Amniotic epithelial cell (primary cell): ENCODE measurements at regions not wholly inside any gene's neighbourhood (a gene's known extent, or its start where the extent isn't known, plus 50 kb on each side); places are given as distances from the start of the nearest gene placed in this dataset.
A peak's percentile ranks its signal among the peaks of the same experiment; 100 is the strongest.
"Not testable (repeated sequence)": the region's sequence is repeated elsewhere in the genome, so short reads cannot be mapped to it uniquely, and the experiment has no call there.

Experiments
- DNase-seq: peaks from one replicate; pipeline ENCODE4 v3.0.0-alpha.2; 2010; ENCODE audit warnings: low read depth

DNA sequence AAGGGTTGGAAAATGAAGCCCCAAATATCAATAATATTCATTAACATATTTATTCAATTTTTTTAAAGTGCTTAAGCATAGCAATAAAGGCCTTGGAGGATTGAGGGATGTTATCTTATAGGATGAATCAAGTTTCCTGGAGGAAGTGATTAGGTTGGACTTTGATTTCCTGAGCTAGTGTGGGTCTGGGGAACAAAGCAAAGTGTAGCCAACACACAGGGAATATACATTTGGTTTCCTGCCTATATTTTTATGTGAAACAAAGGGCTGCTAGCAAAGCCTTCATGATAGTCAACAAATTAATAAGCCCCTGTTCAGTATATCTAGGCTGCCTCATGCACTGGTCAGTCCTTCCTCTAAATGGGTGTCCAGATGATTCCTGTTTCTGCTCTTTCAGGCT is 261.1 kb upstream of the IL12A start:
- DNase-seq: no peak

GRCh38 chr3:159731254-159731653 is 257.4 kb upstream of the IL12A start:
- no peak for DNase-seq

GRCh38 chr3:159732172-159733111 is 256.2 kb upstream of the IL12A start:
- DNase-seq: peak; percentile 54

DNA sequence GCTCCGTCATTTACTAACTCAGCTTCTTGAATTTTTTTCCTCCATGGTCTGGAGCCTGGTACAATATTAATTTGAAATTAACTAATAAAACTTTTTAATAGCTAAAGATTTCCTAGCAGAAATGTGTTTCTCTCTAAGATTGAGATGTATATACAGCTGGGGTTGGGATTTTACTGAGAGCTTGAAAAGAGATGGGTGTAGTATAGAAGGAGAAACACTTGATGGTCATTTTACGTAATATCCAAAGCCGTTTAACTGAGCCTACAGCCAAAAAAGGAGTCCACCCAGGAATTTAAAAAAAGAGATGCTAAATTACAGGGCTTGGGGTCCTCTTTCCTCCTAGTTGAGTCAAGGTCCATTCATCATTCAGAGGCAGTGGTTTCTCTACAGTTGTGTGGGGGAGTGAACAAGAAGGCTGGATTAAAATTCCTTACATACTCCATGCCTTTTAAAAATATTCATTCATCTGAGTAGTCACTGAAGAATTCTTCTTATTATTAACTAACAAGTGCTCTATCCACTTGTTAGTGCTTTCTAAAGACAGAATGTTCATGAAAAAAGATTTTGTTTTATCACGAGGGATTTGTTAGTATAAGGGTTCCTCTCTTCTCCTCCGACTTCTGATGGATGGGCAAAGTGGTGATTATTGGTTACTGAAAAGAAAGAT is 255.3 kb upstream of the IL12A start:
- DNase-seq: peak; percentile 92

GRCh38 chr3:159734681-159735080 is 254.0 kb upstream of the IL12A start:
- no peak for DNase-seq

DNA sequence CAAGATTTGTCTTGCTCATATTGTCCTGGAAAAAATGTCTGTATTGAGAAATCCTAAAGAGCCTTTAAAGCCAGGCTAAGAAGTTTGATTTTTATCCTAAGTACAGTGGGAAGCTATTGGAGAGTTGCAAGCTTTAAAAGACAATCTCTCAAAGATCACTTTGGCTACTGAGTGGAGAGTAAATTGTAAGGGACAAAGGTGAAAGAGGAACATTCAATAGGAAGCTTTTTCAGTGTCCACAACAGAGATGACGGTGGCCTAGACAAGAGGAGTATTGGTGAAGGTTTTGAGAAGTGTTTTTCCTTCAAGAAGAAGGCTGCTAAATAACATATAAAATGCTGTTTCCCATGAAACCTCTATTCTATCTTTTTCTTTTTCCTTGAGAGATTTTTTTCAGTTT is 249.5 kb upstream of the IL12A start:
- no peak for DNase-seq

GRCh38 chr3:159739969-159740368 is 248.7 kb upstream of the IL12A start:
- DNase-seq: no peak

- DNase-seq: no peak
Measured at GRCh38 chr3:159741281-159741680, 247.4 kb upstream of the IL12A start.

GRCh38 chr3:159748425-159748824 is 240.2 kb upstream of the IL12A start:
- no peak for DNase-seq

DNA sequence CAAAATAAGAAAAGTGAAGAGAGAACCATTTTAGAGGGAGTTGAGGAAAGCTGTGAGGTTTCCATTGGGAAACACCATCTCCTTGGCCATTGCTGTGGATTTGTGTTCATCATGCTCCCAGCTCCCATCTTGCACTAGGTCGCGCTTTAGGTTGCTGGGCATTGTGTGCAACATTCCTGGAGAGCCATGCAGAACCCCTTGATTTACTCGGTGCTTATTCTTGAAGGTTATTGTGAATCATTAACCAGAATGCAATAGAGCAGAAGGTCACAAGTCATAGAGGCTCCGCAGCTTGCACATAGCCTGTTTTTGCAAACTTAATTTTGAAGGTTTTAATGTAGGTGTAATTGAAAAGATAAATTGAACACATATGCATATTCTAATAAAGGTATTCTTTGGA is 239.2 kb upstream of the IL12A start:
- no peak for DNase-seq

DNA sequence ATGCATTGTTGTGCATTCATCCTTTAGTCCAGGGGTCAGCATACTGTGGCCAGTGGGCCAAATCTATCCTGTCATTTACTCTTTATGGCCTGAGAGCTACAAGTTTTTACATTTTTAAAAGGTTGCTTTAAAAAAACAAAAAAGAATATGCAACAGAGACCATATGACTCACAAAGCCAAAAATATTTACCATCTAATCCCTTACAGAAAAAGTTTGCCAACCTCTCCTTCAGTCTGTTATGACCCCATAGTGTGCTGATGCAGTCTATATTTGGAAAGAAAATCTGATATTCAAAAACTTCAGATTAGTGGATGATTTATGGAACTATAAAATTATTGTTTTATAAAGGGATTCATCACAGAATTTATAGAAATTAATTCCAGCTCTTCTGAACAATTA is 237.5 kb upstream of the IL12A start:
- DNase-seq: peak; percentile 50

GRCh38 chr3:159751752-159752151 is 236.9 kb upstream of the IL12A start:
- no peak for DNase-seq

- DNase-seq: not testable (repeated sequence)
Measured at GRCh38 chr3:159756279-159757207, 232.1 kb upstream of the IL12A start.

- no peak for DNase-seq
Measured at GRCh38 chr3:159757341-159758060, 231.1 kb upstream of the IL12A start.

DNA sequence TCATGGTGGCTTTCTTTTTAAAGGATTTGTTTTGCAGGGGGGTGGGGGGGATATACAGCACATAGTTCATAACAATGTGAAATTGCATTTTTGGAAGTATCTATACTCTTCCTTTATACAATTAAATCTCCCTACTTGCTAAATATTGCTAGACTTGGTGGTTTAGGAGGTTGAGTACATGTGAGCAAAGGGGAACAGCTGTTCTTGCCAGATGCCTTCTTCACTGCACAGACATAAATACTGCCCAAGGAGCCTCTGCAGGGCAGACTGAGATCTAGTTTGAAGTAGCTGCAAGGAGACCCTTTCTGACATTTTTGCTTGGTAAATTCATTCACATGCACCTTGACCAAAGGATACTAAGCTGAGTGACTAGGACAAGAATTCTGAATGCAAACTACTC is 228.6 kb upstream of the IL12A start:
- no peak for DNase-seq

DNA sequence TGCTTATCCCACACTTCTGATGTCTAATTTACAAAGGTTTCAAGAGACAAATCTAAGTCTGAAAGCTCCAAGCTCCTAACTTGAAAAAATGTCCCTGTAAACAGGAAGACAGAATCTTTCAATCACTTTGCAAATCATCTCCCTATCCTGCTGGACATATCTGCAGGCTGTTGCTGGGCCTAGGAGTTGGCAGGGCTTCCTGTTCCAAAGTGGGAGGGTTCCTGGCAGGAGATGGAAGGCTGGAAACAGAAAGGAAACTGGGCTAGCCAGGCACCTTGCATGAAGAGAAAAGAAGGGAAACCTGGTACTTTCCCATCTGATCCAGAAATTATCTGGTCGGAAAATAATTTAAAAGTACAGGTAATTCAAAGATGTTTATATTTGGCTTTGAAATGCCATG is 227.3 kb upstream of the IL12A start:
- DNase-seq: peak; percentile 30

GRCh38 chr3:159761848-159762635 is 226.6 kb upstream of the IL12A start:
- no peak for DNase-seq

GRCh38 chr3:159763011-159763601 is 225.5 kb upstream of the IL12A start:
- peak; percentile 77 for DNase-seq

- peak; percentile 75 for DNase-seq
Measured at GRCh38 chr3:159763602-159764489, 224.8 kb upstream of the IL12A start.
